GM21390 (cell line): ENCODE measurements at regions not wholly inside any gene's neighbourhood (a gene's known extent, or its start where the extent isn't known, plus 50 kb on each side); places are given as distances from the start of the nearest gene placed in this dataset.

ENCODE experiments used
- ATAC-seq: cut with Tn5 transposase; IDR thresholded peaks from one replicate; pipeline ENCODE4 v1.9.1; 2021; ENCODE audit not compliant: unreplicated experiment

- ATAC-seq: no peak
These were observed 459.5 kb downstream of the TLR4 start for GRCh38 chr9:118163751-118164150.

- ATAC-seq: no peak
These were observed 461.2 kb downstream of the TLR4 start for GRCh38 chr9:118165451-118165850.

GRCh38 chr9:118170032-118170955, 466.1 kb downstream of the TLR4 start:
- no peak for ATAC-seq

- ATAC-seq: no peak
These were observed 473.0 kb downstream of the TLR4 start for GRCh38 chr9:118177241-118177640.

GRCh38 chr9:118183576-118183975, 479.4 kb downstream of the TLR4 start:
- ATAC-seq: no peak

GRCh38 chr9:118187408-118187807, 483.2 kb downstream of the TLR4 start:
- no peak for ATAC-seq

GRCh38 chr9:118189615-118190014, 485.4 kb downstream of the TLR4 start:
- ATAC-seq: no peak

GRCh38 chr9:118192807-118193206, 488.6 kb downstream of the TLR4 start:
- no peak for ATAC-seq

- ATAC-seq: no peak
These were observed 505.1 kb downstream of the TLR4 start for GRCh38 chr9:118209343-118209742.

- ATAC-seq: no peak
These were observed 511.3 kb downstream of the TLR4 start for GRCh38 chr9:118215549-118215948.

- no peak for ATAC-seq
These were observed 518.2 kb downstream of the TLR4 start for GRCh38 chr9:118222375-118222774.

GRCh38 chr9:118223111-118223510, 518.9 kb downstream of the TLR4 start:
- ATAC-seq: no peak

GRCh38 chr9:118230329-118230728, 526.1 kb downstream of the TLR4 start:
- no peak for ATAC-seq

- no peak for ATAC-seq
These were observed 532.4 kb downstream of the TLR4 start for GRCh38 chr9:118236625-118237024.

- ATAC-seq: no peak
These were observed 533.9 kb downstream of the TLR4 start for GRCh38 chr9:118238139-118238538.

- no peak for ATAC-seq
These were observed 547.8 kb downstream of the TLR4 start for GRCh38 chr9:118252027-118252426.

GRCh38 chr9:118262191-118262590, 558.0 kb downstream of the TLR4 start:
- ATAC-seq: no peak

GRCh38 chr9:118263949-118264348, 559.7 kb downstream of the TLR4 start:
- no peak for ATAC-seq

- ATAC-seq: no peak
These were observed 563.8 kb downstream of the TLR4 start for GRCh38 chr9:118268046-118268445.

- ATAC-seq: no peak
These were observed 565.4 kb downstream of the TLR4 start for GRCh38 chr9:118269623-118270022.

GRCh38 chr9:118271331-118271730, 567.1 kb downstream of the TLR4 start:
- no peak for ATAC-seq

GRCh38 chr9:118271936-118272335, 567.7 kb downstream of the TLR4 start:
- no peak for ATAC-seq

GRCh38 chr9:118273048-118273447, 568.8 kb downstream of the TLR4 start:
- no peak for ATAC-seq
